DND-41 (cell line): ENCODE measurements at regions not wholly inside any gene's neighbourhood (a gene's known extent, or its start where the extent isn't known, plus 50 kb on each side); places are given as distances from the start of the nearest gene placed in this dataset.
"Not testable (repeated sequence)": the region's sequence is repeated elsewhere in the genome, so short reads cannot be mapped to it uniquely, and the experiment has no call there.

Experiments used
- CTCF ChIP-seq: IDR thresholded peaks from 2 replicates; pipeline ENCODE4 v1.5.1; 2012; ENCODE audit warnings: borderline replicate concordance, low read length, moderate library complexity, mild to moderate bottlenecking; ENCODE audit not compliant: poor library complexity, severe bottlenecking; ENCODE audit errors: extremely low read depth
- EZH2 ChIP-seq: IDR thresholded peaks from 3 replicates; pipeline ENCODE4 v1.6.1; 2012; ENCODE audit warnings: borderline replicate concordance, low read depth, mild to moderate bottlenecking, moderate library complexity, low read length, inconsistent platforms; ENCODE audit not compliant: severe bottlenecking

DNA sequence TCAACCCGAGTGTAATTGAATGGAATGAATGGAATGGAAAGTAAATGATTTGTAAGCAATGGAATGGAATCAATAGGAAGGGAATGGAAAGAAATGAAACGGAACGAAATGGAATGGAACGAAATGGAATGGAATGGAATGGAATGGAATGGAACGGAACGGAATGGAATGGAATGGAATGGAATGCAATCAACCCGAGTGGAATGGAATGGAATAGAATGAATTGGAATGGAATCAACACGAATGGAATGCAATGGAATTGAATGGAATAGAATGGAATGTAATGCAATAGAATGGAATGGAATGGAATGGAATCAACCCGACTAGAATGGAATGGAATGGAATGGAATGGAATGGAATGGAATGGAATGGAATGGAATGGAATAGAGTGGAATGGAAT, 1148.7 kb downstream of the RPIA start:
- TF ChIP-seq CTCF, EZH2: not testable (repeated sequence)
